Astrocyte (in vitro differentiated cells and primary cell): ENCODE measurements at regions not wholly inside any gene's neighbourhood (a gene's known extent, or its start where the extent isn't known, plus 50 kb on each side); places are given as distances from the start of the nearest gene placed in this dataset.

ENCODE experiments used
- DNase-seq: peaks from one replicate; pipeline ENCODE4 v3.0.0-alpha.2; 2010; ENCODE audit warnings: low read depth
- FAIRE-seq: peaks from 2 replicates; lab custom pipeline; 2011; peaks lifted over from hg19 to GRCh38; lab: Jason Lieb, UNC
- H2AFZ ChIP-seq: 2 replicates; pipeline ENCODE4 v1.6.0; 2012; ENCODE audit warnings: low read depth, low read length, inconsistent platforms
- H3K27ac ChIP-seq: 2 replicates; pipeline ENCODE4 v1.5.1; 2011; ENCODE audit warnings: low read depth, low read length, inconsistent platforms
- H3K27me3 ChIP-seq: 2 replicates; pipeline ENCODE4 v1.6.0; 2011; ENCODE audit warnings: low read length, inconsistent platforms; ENCODE audit not compliant: insufficient read depth
- H3K36me3 ChIP-seq: 2 replicates; pipeline ENCODE4 v1.5.1; 2011; ENCODE audit warnings: low read length, inconsistent platforms; ENCODE audit not compliant: insufficient read depth
- H3K4me1 ChIP-seq: 2 replicates; pipeline ENCODE4 v1.5.1; 2011; ENCODE audit warnings: low read length, inconsistent platforms; ENCODE audit not compliant: insufficient read depth
- H3K4me2 ChIP-seq: 2 replicates; pipeline ENCODE4 v1.6.0; 2012; ENCODE audit warnings: low read length, inconsistent platforms
- H3K4me3 ChIP-seq: 2 replicates; pipeline ENCODE4 v1.5.1; 2011; ENCODE audit warnings: low read depth, mild to moderate bottlenecking, low read length, inconsistent platforms; ENCODE audit not compliant: insufficient read depth
- H3K79me2 ChIP-seq: 2 replicates; pipeline ENCODE4 v1.6.0; 2012; ENCODE audit warnings: mild to moderate bottlenecking, low read length, inconsistent platforms; ENCODE audit not compliant: insufficient read depth
- H3K9ac ChIP-seq: 2 replicates; pipeline ENCODE4 v1.6.0; 2012; ENCODE audit warnings: mild to moderate bottlenecking, low read length, inconsistent platforms
- H3K9me3 ChIP-seq: 2 replicates; pipeline ENCODE4 v1.5.1; 2012; ENCODE audit warnings: low read depth, mild to moderate bottlenecking, low read length, inconsistent platforms; ENCODE audit not compliant: insufficient read depth
- H4K20me1 ChIP-seq: 2 replicates; pipeline ENCODE4 v1.6.0; 2012; ENCODE audit warnings: low read length, inconsistent platforms; ENCODE audit not compliant: insufficient read depth
- H3K27ac Mint-ChIP-seq: one replicate; pipeline ENCODE4 v1.8.0; 2021; ENCODE audit warnings: mild to moderate bottlenecking, mixed read lengths; ENCODE audit not compliant: unreplicated experiment
- H3K27me3 Mint-ChIP-seq: one replicate; pipeline ENCODE4 v1.8.0; 2021; ENCODE audit warnings: low read depth, mixed read lengths; ENCODE audit not compliant: unreplicated experiment
- H3K36me3 Mint-ChIP-seq: one replicate; pipeline ENCODE4 v1.8.0; 2021; ENCODE audit warnings: low read depth, mixed read lengths; ENCODE audit not compliant: unreplicated experiment
- H3K4me1 Mint-ChIP-seq: one replicate; pipeline ENCODE4 v1.8.0; 2021; ENCODE audit warnings: low read depth, mixed read lengths; ENCODE audit not compliant: unreplicated experiment
- H3K4me3 Mint-ChIP-seq: one replicate; pipeline ENCODE4 v1.8.0; 2021; ENCODE audit warnings: mild to moderate bottlenecking, moderate library complexity, mixed read lengths; ENCODE audit not compliant: unreplicated experiment
- H3K9me3 Mint-ChIP-seq: one replicate; pipeline ENCODE4 v1.8.0; 2021; ENCODE audit warnings: mild to moderate bottlenecking, mixed read lengths; ENCODE audit not compliant: unreplicated experiment
- EZH2 ChIP-seq: IDR thresholded peaks from 2 replicates; pipeline ENCODE4 v1.6.1; 2012; ENCODE audit warnings: mild to moderate bottlenecking, low read length, inconsistent platforms; ENCODE audit not compliant: insufficient read depth
- TF ChIP-seq, protein P1 (sequence below): IDR thresholded peaks from 2 replicates; pipeline ENCODE4 v1.5.1; 2011; ENCODE audit warnings: low read depth, mild to moderate bottlenecking, inconsistent platforms, low read length, moderate library complexity; ENCODE audit not compliant: insufficient read depth

DNA sequence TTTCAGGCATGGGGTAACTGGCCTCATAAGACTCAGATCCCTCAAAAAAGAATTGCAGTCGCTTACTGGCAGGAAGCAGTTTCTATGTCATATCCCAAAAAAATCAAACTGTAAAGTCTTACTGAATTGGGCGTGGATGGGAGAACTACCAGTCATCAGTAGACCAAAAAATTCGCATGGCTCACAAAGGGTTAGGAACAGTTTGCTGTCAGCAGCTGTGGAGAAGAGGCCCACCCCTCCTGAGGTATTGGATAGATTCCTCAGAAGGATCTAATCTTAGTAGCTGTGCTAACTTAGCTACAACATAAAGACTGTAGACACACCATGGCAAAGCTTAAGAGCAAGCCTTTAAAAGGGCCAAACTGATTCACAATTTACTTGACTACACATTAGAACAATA, 478.3 kb upstream of the FTMT start:
- no peak overlapping the region for H3K4me3 ChIP-seq
- H4K20me1 ChIP-seq = no peaks in the 10 kb centered on the region
- no peak for DNase-seq
- H3K9me3 Mint-ChIP-seq = no peaks in the 10 kb centered on the region
- H3K27me3 Mint-ChIP-seq = no peaks in the 10 kb centered on the region
- no peaks in the 10 kb centered on the region for H3K9me3 ChIP-seq
- H3K27me3 ChIP-seq = no peaks in the 10 kb centered on the region
- no peak overlapping the region for H3K27ac ChIP-seq
- H3K79me2 ChIP-seq = no peaks in the 10 kb centered on the region
- no peak overlapping the region for H3K9ac ChIP-seq
- H3K4me1 ChIP-seq = no peaks in the 10 kb centered on the region
- no peak overlapping the region for H3K27ac Mint-ChIP-seq
- H3K4me2 ChIP-seq = no peak overlapping the region
- no peaks in the 10 kb centered on the region for H3K36me3 Mint-ChIP-seq
- peak overlapping the region; percentile 9 for H2AFZ ChIP-seq
- no peaks in the 10 kb centered on the region for H3K36me3 ChIP-seq
- TF ChIP-seq, protein P1, sequence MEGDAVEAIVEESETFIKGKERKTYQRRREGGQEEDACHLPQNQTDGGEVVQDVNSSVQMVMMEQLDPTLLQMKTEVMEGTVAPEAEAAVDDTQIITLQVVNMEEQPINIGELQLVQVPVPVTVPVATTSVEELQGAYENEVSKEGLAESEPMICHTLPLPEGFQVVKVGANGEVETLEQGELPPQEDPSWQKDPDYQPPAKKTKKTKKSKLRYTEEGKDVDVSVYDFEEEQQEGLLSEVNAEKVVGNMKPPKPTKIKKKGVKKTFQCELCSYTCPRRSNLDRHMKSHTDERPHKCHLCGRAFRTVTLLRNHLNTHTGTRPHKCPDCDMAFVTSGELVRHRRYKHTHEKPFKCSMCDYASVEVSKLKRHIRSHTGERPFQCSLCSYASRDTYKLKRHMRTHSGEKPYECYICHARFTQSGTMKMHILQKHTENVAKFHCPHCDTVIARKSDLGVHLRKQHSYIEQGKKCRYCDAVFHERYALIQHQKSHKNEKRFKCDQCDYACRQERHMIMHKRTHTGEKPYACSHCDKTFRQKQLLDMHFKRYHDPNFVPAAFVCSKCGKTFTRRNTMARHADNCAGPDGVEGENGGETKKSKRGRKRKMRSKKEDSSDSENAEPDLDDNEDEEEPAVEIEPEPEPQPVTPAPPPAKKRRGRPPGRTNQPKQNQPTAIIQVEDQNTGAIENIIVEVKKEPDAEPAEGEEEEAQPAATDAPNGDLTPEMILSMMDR = no peak
- no peak for TF ChIP-seq EZH2
- H3K4me3 Mint-ChIP-seq = no peak overlapping the region
- H3K4me1 Mint-ChIP-seq = no peaks in the 10 kb centered on the region
- no peak for FAIRE-seq

DNA sequence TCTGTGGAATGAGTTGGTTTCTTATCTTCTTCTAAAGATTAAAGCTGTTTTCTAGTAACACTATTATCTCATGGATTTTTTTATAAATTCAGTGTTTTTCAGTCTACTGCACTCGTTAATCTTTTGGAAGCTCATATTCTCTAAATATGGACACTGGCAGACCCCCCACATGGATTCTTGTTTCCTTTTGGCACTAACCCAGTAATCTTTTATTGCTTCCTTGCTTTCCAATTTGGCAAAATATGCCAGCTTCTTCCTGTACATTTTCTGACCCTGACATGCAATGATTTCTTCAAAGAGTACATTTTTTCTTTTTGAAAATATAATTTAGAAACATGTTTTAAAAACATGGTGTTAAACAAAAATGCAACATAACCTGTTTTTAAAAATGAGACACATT, 474.2 kb upstream of the FTMT start:
- H3K36me3 Mint-ChIP-seq = no peaks in the 10 kb centered on the region
- H3K4me2 ChIP-seq = no peak overlapping the region
- H3K79me2 ChIP-seq = no peaks in the 10 kb centered on the region
- FAIRE-seq (no peak), DNase-seq (no peak)
- no peak overlapping the region for H3K9ac ChIP-seq
- no peak overlapping the region for H3K4me3 ChIP-seq
- H4K20me1 ChIP-seq = no peaks in the 10 kb centered on the region
- H3K4me3 Mint-ChIP-seq = no peak overlapping the region
- TF ChIP-seq, protein P1 = no peak
- TF ChIP-seq EZH2 = no peak
- no peak overlapping the region for H3K27ac ChIP-seq
- no peak overlapping the region for H3K27ac Mint-ChIP-seq
- no peaks in the 10 kb centered on the region for H3K9me3 ChIP-seq
- no peak overlapping the region for H2AFZ ChIP-seq
- no peaks in the 10 kb centered on the region for H3K36me3 ChIP-seq
- no peaks in the 10 kb centered on the region for H3K4me1 ChIP-seq
- no peaks in the 10 kb centered on the region for H3K9me3 Mint-ChIP-seq
- H3K27me3 Mint-ChIP-seq = no peaks in the 10 kb centered on the region
- H3K4me1 Mint-ChIP-seq = no peaks in the 10 kb centered on the region
- H3K27me3 ChIP-seq = no peaks in the 10 kb centered on the region

DNA sequence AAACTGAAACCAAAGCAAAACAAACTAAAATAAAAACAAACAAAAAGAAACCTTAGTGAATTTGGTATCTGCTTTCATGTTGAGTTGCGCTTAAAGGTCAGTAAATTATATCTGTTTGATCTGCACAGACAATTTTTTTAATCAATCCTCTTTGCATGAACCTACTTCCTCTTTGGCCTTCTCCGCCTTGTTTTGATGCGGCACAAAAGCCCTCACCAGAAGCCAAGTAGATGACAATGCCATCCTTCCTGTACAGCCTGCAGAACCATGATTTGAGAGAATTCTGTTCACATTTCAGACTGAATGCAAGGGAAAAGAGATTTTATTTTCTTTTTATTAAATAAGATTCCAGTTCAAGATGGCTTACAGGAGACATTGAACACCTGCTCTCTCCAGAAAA, 473.6 kb upstream of the FTMT start:
- DNase-seq (no peak), FAIRE-seq (no peak)
- Histone ChIP-seq H3K79me2 (no peaks in the 10 kb centered on the region), H3K27ac (no peak overlapping the region), H3K27me3 (no peaks in the 10 kb centered on the region), H3K4me1 (no peaks in the 10 kb centered on the region), H3K4me3 (no peak overlapping the region), H2AFZ (no peak overlapping the region), H3K4me2 (no peak overlapping the region), H4K20me1 (no peaks in the 10 kb centered on the region), H3K9me3 (no peaks in the 10 kb centered on the region), H3K9ac (no peak overlapping the region), H3K36me3 (no peaks in the 10 kb centered on the region)
- no peak overlapping the region for H3K4me3 Mint-ChIP-seq
- no peak for TF ChIP-seq EZH2
- TF ChIP-seq, protein P1 = no peak
- no peak overlapping the region for H3K27ac Mint-ChIP-seq
- no peaks in the 10 kb centered on the region for H3K27me3 Mint-ChIP-seq
- no peaks in the 10 kb centered on the region for H3K9me3 Mint-ChIP-seq
- H3K36me3 Mint-ChIP-seq = no peaks in the 10 kb centered on the region
- H3K4me1 Mint-ChIP-seq = no peaks in the 10 kb centered on the region
